HG02870 (cell line): ENCODE measurements at regions not wholly inside any gene's neighbourhood (a gene's known extent, or its start where the extent isn't known, plus 50 kb on each side); places are given as distances from the start of the nearest gene placed in this dataset.
"Not testable (repeated sequence)": the region's sequence is repeated elsewhere in the genome, so short reads cannot be mapped to it uniquely, and the experiment has no call there.

Source experiments
- ATAC-seq: cut with Tn5 transposase; IDR thresholded peaks from one replicate; pipeline ENCODE4 v1.9.1; 2021; ENCODE audit warnings: mild to moderate bottlenecking, moderate library complexity; ENCODE audit not compliant: unreplicated experiment

GRCh38 chr15:36039996-36040572 lies 494.1 kb upstream of the DPH6 start:
- no peak for ATAC-seq

GRCh38 chr15:36047018-36047716 lies 501.2 kb upstream of the DPH6 start:
- ATAC-seq: not testable (repeated sequence)

DNA sequence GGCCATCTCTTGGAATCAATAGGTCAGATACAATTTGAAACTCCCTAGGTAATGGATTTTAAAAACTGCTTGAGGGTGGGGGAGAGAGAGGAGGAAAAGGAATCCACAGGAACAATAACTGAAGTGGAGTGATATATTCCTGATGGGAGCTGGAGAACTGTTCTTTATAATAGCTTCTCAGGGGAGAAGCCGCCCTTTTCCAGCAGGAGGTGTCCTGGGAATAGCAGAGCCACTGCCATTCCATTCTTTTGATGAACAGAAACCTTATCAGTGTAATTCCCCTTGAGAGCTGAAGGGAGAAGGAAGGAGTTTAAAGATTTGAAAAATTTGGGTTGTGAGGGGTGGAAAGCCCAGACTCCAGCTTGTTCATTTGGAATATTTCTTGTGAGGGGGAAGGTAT lies 504.9 kb upstream of the DPH6 start:
- ATAC-seq: no peak

GRCh38 chr15:36052641-36053040 lies 506.7 kb upstream of the DPH6 start:
- ATAC-seq: not testable (repeated sequence)

GRCh38 chr15:36053746-36054145 lies 507.8 kb upstream of the DPH6 start:
- ATAC-seq: no peak

GRCh38 chr15:36059596-36059995 lies 513.6 kb upstream of the DPH6 start:
- no peak for ATAC-seq

DNA sequence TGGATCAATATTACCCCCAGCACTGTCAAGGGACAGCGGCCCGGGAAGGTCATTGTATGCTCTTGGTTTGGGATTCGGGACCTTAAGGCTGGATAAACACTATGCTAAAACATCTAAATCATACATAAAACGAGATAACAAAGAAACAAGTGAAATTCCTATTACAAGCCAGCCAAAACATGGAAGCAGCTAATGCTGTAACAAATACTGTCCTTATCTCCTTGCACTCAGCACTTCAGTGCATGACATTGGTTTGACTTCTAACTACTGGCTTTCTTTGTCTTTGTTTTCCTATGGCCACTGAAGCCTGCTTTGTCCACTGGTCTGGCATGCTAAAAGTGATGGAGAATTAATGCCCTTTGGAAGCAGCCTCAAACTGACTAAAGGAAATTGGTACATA lies 516.4 kb upstream of the DPH6 start:
- ATAC-seq: no peak

DNA sequence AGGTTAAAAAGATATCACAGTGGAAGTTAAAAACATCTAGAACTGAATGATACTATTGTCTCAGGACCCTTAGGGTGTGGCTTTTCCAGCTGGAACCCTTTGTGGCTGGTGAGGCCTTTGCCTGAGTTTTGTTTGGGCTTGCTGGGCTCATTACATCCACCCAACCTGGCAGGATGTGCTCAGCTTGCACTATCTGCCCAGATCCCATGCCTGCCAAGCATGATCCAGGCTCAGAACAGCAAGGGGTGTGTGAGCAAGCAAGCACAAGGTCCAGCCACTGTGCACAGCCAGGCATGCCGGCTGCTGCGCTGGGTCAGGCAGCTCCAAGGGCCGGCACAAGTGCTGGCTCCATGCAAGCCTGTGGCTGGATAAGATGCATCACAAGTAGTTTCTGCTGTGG lies 512.7 kb upstream of the CDIN1 start:
- no peak for ATAC-seq

- ATAC-seq: no peak
These were observed 511.7 kb upstream of the CDIN1 start for GRCh38 chr15:36067483-36068274.

GRCh38 chr15:36075333-36075732 lies 504.1 kb upstream of the CDIN1 start:
- ATAC-seq: no peak

DNA sequence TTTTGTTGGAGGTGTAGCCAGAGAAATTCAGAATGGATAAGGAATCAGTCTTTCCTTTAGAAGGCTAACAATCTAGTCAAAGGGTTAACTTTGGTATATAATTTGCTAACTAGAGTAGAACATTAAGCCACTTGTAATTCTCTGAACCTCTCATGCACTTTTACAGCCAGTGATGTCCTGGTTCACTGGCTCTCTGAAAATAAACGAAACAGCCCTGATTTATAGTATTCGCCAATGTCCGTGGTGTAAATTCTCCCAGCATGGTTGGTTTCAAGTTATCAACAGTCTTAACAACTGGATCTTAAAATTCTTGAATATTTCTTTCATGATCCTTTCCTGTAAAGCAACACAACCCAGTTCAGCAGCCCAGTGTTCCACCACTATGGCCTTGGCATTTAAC lies 500.4 kb upstream of the CDIN1 start:
- ATAC-seq: no peak

- ATAC-seq: no peak
These were observed 498.7 kb upstream of the CDIN1 start for GRCh38 chr15:36080759-36081158.

GRCh38 chr15:36090286-36090946 lies 489.0 kb upstream of the CDIN1 start:
- ATAC-seq: no peak

GRCh38 chr15:36106640-36107335 lies 472.6 kb upstream of the CDIN1 start:
- no peak for ATAC-seq

DNA sequence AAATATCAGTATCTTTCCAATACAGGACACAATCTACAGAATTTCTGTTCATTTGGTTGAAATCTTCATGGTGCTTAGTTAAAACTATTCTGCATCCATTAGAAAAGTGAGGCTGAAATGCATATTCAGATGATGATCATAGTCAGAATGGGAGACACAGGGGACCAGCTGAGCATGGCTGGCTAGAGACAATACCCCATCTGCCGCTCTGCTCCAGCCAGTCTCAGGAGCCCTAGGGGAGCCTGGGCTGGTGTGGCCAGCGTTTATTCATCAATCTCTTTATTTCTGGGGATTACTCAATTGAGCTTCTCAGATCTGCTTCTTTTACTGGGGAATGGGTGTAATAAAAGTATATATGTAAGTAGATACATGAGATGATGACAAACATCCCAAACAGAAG lies 470.9 kb upstream of the CDIN1 start:
- ATAC-seq: no peak

GRCh38 chr15:36109943-36110658 lies 469.3 kb upstream of the CDIN1 start:
- no peak for ATAC-seq

GRCh38 chr15:36110659-36110993 lies 468.8 kb upstream of the CDIN1 start:
- ATAC-seq: no peak

DNA sequence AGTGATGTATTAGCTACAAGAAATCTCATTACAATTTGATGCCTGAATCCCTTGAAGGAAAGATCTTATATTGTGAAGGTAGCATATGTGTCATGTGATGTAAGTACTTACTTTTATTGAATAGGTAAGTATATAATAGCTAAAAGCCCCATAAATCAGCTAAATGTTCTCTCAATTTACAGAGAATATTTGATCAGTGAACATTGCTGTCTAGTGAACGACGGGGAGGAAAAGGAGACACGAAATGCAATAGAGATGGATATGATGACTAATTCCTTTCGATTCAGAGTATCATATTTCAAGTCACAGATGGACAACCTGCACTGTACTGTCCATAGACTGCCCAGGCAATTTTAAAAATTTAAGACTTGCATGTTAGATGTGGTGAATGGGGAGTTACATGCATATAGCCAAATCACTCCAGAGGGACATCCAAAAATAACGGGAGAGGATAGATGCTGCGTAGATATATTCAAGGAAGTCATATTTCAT lies 462.1 kb upstream of the CDIN1 start:
- no peak for ATAC-seq

DNA sequence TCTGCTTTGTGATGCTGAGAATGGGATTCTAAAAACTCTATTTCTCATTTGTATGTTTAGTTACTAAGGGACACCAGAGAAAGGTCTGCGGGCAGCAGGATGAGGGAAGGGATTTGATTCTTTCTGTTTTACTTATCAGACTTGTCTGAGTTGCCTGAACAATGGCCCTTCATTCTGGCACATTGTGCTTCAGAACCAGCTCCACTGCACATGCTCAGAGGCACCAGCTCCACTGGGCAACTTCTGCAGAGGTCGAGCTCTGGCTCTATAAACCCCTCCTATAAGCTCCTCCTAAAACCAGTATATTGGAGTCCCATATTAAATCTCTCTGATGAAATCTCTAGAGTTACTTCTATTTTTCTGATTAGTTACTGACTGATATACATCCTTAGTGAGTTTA lies 453.2 kb upstream of the CDIN1 start:
- no peak for ATAC-seq

- ATAC-seq: no peak
These were observed 448.6 kb upstream of the CDIN1 start for GRCh38 chr15:36130641-36131310.
